ENCODE measurements at regions not wholly inside any gene's neighbourhood (a gene's known extent, or its start where the extent isn't known, plus 50 kb on each side); places are given as distances from the start of the nearest gene placed in this dataset.

DNA sequence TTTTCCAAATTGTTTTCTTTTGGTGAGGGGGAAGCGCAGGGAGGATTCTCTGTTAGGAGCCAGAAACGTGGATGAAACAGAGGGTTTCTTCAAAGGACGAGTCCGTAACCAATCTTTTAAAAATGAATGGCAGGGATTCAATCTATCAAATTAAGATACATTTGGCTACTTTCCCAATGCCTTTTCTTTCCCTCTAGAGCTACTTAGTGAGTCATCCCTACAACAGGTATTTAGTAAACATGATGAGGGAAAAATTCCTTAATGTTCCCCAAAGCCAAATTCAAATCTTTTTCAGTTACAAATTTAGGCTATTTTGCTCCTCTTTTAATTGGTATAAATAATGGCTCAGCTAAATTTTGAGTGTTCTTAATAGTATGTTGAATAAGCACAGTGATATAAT, 366.4 kb upstream of the RIOK2 start:
- TF ChIP-seq EZH2 (IDR thresholded peaks at IDR 0.05; ENCODE audit: insufficient read depth, poor library complexity, severe bottlenecking) = no peak
- TF ChIP-seq EZH2phosphoT487 (IDR thresholded peaks at IDR 0.05; ENCODE audit: insufficient read depth, low read depth) = no peak

All from GM23248 (cell line).